Chondrocyte (in vitro differentiated cells): ENCODE measurements at regions not wholly inside any gene's neighbourhood (a gene's known extent, or its start where the extent isn't known, plus 50 kb on each side); places are given as distances from the start of the nearest gene placed in this dataset.
A peak's percentile ranks its signal among the peaks of the same experiment; 100 is the strongest.

Experiments used
- DNase-seq: peaks from one replicate; pipeline ENCODE4 v3.0.0; 2021; ENCODE audit warnings: mixed read lengths, low spot score
- H3K27ac Mint-ChIP-seq: one replicate; pipeline ENCODE4 v1.8.0; 2021; ENCODE audit warnings: mild to moderate bottlenecking, moderate library complexity, mixed read lengths; ENCODE audit not compliant: unreplicated experiment
- H3K27me3 Mint-ChIP-seq: 2 replicates; pipeline ENCODE4 v1.8.0; 2021; ENCODE audit warnings: low read depth, mixed read lengths
- H3K36me3 Mint-ChIP-seq: 2 replicates; pipeline ENCODE4 v1.8.0; 2021; ENCODE audit warnings: low read depth, mixed read lengths
- H3K4me1 Mint-ChIP-seq: 2 replicates; pipeline ENCODE4 v1.8.0; 2021; ENCODE audit warnings: low read depth, mild to moderate bottlenecking, mixed read lengths
- H3K4me3 Mint-ChIP-seq: one replicate; pipeline ENCODE4 v1.8.0; 2021; ENCODE audit warnings: mild to moderate bottlenecking, moderate library complexity, mixed read lengths; ENCODE audit not compliant: unreplicated experiment
- H3K9me3 Mint-ChIP-seq: 2 replicates; pipeline ENCODE4 v1.8.0; 2021; ENCODE audit warnings: low read depth, mixed read lengths
- CTCF ChIP-seq: fragments of 200-600 bp; sonication (generic); IDR thresholded peaks from 2 replicates; pipeline ENCODE4 v1.5.0; 2021; ENCODE audit warnings: antibody characterized with exemption, mild to moderate bottlenecking, moderate library complexity

- TF ChIP-seq CTCF, result no peak
- Mint-ChIP-seq H3K27ac (peak overlapping the region; percentile 88), H3K9me3 (no peaks in the 10 kb centered on the region), H3K36me3 (peaks cover 13% of the 10 kb centered on the region), H3K27me3 (no peaks in the 10 kb centered on the region), H3K4me1 (peaks cover 30% of the 10 kb centered on the region), H3K4me3 (peak overlapping the region; percentile 31)
- no peak for DNase-seq
These were observed 54.2 kb upstream of the SVIL start for GRCh38 chr10:29689001-29689400.

DNA sequence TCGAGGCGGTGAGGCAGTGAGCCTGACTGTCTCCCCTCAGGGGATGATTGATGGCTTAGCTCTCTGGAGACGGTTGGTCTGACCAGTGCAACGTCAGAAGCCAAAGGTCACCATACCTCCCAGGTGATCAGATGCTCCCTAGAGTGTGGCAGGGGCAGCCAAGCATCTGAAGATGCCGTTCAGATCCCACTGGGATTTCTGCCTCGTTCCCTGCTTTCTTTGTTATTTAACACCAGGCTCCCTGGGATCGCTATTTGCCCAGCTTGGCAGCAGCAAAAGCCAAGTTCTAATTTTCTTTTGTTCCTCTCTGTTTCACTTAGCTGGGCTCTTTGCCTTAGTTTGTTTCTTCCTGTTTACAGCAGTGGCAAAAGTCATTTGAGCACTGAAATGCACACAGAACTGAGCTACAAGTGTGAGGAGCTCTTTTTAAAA lies 53.5 kb upstream of the SVIL start:
- Mint-ChIP-seq H3K4me3 (no peak overlapping the region), H3K27me3 (no peaks in the 10 kb centered on the region), H3K9me3 (no peaks in the 10 kb centered on the region), H3K27ac (peak overlapping the region; percentile 60), H3K4me1 (peaks cover 30% of the 10 kb centered on the region), H3K36me3 (peaks cover 21% of the 10 kb centered on the region)
- TF ChIP-seq CTCF, result no peak
- DNase-seq, result no peak

DNA sequence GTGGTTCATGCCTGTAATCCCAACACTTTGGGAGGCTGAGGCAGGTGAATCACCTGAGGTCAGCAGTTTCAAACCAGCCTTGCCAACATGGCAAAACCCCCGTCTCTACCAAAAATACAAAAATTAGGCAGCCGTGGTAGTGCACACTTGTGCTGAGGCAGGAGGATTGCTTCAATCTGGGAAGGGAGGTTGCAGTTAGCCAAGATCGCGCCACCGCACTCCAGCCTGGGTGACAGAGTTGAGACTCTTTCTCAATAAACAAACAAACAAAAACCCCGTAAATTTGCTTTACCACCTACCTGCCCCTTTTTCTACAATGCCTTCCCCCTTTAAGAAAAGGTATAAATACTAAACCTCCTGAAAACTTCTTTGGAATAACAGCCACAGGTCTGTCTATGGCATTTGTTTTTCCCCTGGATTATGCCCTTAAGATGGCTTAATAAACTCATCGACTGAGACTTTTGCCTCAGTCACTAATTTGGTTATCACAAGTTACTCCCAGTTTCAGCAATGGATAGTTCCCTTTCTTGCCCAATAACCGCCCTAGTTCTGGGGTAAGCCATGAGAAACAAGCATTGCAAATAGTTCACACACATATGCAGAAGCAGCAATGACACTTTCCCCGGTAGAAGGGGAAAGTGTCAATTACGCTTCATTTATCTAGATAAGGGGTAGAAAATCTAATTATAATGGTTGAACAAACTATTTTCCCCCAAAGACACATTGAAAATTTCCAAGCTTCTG lies 52.8 kb upstream of the SVIL start:
- H3K4me1 Mint-ChIP-seq, result peaks cover 30% of the 10 kb centered on the region
- DNase-seq, result no peak
- H3K4me3 Mint-ChIP-seq, result no peak overlapping the region
- H3K9me3 Mint-ChIP-seq, result no peaks in the 10 kb centered on the region
- H3K27ac Mint-ChIP-seq, result peak overlapping the region; percentile 60
- no peaks in the 10 kb centered on the region for H3K27me3 Mint-ChIP-seq
- no peak for TF ChIP-seq CTCF
- peaks cover 25% of the 10 kb centered on the region for H3K36me3 Mint-ChIP-seq

DNA sequence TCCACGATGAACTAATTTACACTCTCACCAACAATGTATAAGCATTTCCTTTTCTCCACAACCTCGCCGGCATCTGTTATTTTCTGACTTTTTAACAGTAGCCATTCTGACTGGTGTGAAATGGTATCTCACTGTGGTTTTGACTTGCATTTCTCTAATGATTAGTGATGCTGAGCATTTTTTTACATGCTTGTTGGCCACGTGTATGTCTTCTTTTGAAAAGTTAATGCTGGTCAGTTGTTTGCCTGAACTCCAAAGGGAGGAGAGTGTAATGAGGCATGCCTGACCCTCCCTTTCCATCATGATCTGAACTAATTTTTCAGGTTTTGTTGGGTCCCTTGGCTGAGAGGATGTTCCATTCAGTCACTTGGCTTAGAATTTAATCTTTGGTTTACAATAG lies 50.7 kb upstream of the SVIL start:
- no peak for DNase-seq
- TF ChIP-seq CTCF, result no peak
- Mint-ChIP-seq H3K36me3 (peaks cover 33% of the 10 kb centered on the region), H3K4me3 (no peak overlapping the region), H3K4me1 (peaks cover 20% of the 10 kb centered on the region), H3K27ac (no peak overlapping the region), H3K27me3 (no peaks in the 10 kb centered on the region), H3K9me3 (no peaks in the 10 kb centered on the region)
